Neutrophil (primary cell): ENCODE measurements at regions not wholly inside any gene's neighbourhood (a gene's known extent, or its start where the extent isn't known, plus 50 kb on each side); places are given as distances from the start of the nearest gene placed in this dataset.

Experiments used
- H3K27ac ChIP-seq: fragments of 200-600 bp; sonication (generic); 2 replicates; pipeline ENCODE4 v1.5.1; 2016; ENCODE audit warnings: mild to moderate bottlenecking, moderate library complexity
- H3K27me3 ChIP-seq: fragments of 200-600 bp; sonication (generic); 2 replicates; pipeline ENCODE4 v1.6.0; 2016; ENCODE audit warnings: mild to moderate bottlenecking
- H3K36me3 ChIP-seq: fragments of 200-600 bp; sonication (generic); 2 replicates; pipeline ENCODE4 v1.5.1; 2017
- H3K4me1 ChIP-seq, 2 experiments: fragments of 200-600 bp in 1 of 2; sonication (generic) in 1 of 2; 1 replicate in 1 of 2; 2 replicates in 1 of 2; pipeline versions ENCODE4 v1.5.1 to v1.6.1; 2013 to 2016; ENCODE audit warnings: low read depth in 1 of 2, low read length in 1 of 2, mild to moderate bottlenecking in 1 of 2, moderate library complexity in 1 of 2; ENCODE audit not compliant: control insufficient read depth in 1 of 2, insufficient read depth in 1 of 2
- H3K4me3 ChIP-seq, 2 experiments: fragments of 200-600 bp in 1 of 2; sonication (generic) in 1 of 2; 1 replicate in 1 of 2; 2 replicates in 1 of 2; pipeline ENCODE4 v1.5.1; 2013 to 2016; ENCODE audit warnings: low read depth in 1 of 2, low read length in 1 of 2, mild to moderate bottlenecking in 1 of 2, moderate library complexity in 1 of 2
- H3K9me3 ChIP-seq: fragments of 200-600 bp; sonication (generic); 2 replicates; pipeline ENCODE4 v1.5.1; 2016
- TF ChIP-seq, protein P1 (sequence below): fragments of 200-600 bp; sonication (generic); IDR thresholded peaks from 2 replicates; pipeline ENCODE4 v1.5.1; 2016; ENCODE audit warnings: antibody characterized with exemption

DNA sequence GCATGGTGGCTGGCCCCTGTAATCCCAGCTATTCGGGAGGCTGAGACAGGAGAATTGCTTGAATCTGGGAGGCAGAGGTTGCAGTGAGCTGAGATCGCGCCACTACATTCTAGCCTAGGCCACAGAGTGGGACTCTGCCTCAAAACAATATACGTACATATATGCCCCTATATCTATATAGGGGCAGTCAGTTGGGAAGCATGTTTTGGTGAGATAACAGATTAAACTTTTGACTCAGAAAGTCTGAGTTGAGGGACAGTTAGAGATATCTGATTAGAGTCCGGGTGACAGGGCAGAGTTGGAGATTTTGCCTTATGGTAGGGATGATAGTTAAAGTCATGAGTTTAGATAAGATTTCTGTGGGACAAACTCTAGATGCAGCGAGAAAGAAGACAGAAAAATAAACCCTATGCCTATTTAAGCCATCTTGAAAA, 71.8 kb upstream of the ALDH1A1 start:
- H3K36me3 ChIP-seq: no peaks in the 10 kb centered on the region
- H3K9me3 ChIP-seq: no peaks in the 10 kb centered on the region
- H3K4me3 ChIP-seq: no peak overlapping the region
- no peaks in the 10 kb centered on the region for H3K27me3 ChIP-seq
- no peak overlapping the region for H3K27ac ChIP-seq
- peaks cover 7 to 9% of the 10 kb centered on the region in 2 experiments for H3K4me1 ChIP-seq
- TF ChIP-seq, protein P1, sequence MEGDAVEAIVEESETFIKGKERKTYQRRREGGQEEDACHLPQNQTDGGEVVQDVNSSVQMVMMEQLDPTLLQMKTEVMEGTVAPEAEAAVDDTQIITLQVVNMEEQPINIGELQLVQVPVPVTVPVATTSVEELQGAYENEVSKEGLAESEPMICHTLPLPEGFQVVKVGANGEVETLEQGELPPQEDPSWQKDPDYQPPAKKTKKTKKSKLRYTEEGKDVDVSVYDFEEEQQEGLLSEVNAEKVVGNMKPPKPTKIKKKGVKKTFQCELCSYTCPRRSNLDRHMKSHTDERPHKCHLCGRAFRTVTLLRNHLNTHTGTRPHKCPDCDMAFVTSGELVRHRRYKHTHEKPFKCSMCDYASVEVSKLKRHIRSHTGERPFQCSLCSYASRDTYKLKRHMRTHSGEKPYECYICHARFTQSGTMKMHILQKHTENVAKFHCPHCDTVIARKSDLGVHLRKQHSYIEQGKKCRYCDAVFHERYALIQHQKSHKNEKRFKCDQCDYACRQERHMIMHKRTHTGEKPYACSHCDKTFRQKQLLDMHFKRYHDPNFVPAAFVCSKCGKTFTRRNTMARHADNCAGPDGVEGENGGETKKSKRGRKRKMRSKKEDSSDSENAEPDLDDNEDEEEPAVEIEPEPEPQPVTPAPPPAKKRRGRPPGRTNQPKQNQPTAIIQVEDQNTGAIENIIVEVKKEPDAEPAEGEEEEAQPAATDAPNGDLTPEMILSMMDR: no peak

- Histone ChIP-seq H3K27me3 (no peaks in the 10 kb centered on the region), H3K27ac (no peak overlapping the region), H3K4me1 (peaks cover 7 to 9% of the 10 kb centered on the region in 2 experiments), H3K4me3 (no peak overlapping the region), H3K9me3 (no peaks in the 10 kb centered on the region), H3K36me3 (no peaks in the 10 kb centered on the region)
- TF ChIP-seq, protein P1: peak; percentile 61
Measured at GRCh38 chr9:73023025-73023541, 70.2 kb upstream of the ALDH1A1 start.

DNA sequence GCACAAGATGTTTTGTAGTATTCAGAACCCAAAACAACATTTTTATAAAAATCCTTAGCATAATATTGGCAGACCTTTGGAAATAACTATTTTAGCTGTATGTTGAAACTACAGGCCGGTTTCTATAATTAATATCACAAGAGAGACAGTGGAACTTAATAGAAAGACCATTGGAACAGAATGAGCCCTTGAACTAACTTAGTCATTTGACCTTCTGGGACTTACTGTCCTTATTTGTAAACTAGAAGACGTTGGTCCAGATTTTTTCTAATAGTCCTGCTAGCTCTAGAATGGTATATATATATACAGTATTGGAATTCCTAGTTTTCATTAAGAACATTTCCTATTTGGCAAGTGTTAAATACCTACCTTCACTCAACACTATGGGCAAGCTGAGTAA, 69.5 kb upstream of the ALDH1A1 start:
- Histone ChIP-seq H3K27ac (no peak overlapping the region), H3K4me3 (no peak overlapping the region), H3K27me3 (no peaks in the 10 kb centered on the region), H3K4me1 (peaks cover 7 to 9% of the 10 kb centered on the region in 2 experiments), H3K9me3 (no peaks in the 10 kb centered on the region), H3K36me3 (no peaks in the 10 kb centered on the region)
- TF ChIP-seq, protein P1: no peak

DNA sequence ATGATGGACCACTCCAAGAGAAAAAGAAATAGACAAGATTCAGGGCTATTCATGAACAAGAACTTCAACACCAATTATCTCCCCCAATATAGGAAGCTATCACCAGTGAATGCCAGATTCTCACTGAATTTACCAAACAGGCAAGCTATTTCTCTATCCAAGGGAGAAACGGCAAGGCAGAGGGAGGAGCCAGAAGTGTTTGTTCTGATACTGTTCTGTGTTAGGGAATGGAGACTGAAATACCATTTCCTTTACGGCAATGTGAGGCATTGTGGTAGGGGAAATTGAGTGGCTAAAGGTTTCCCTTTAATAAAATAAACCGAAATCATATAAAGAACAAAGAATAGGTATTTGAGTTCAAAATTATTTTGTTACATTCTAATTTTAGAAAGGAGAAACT, 68.0 kb upstream of the ALDH1A1 start:
- Histone ChIP-seq H3K4me3 (no peak overlapping the region), H3K9me3 (no peaks in the 10 kb centered on the region), H3K27ac (no peak overlapping the region), H3K36me3 (no peaks in the 10 kb centered on the region), H3K27me3 (no peaks in the 10 kb centered on the region), H3K4me1 (peaks cover 7 to 9% of the 10 kb centered on the region in 2 experiments)
- TF ChIP-seq, protein P1: no peak

GRCh38 chr9:73014011-73014410, 61.2 kb upstream of the ALDH1A1 start:
- Histone ChIP-seq H3K4me3 (no peak overlapping the region), H3K36me3 (no peaks in the 10 kb centered on the region)
- TF ChIP-seq, protein P1: no peak

More at GRCh38 chr9:73014011-73014410, 61.2 kb upstream of the ALDH1A1 start:
- no peak overlapping the region for H3K27ac ChIP-seq
- H3K27me3 ChIP-seq: no peaks in the 10 kb centered on the region
- H3K9me3 ChIP-seq: no peaks in the 10 kb centered on the region
- H3K4me1 ChIP-seq: peaks cover 0 to 14% of the 10 kb centered on the region in 2 experiments
